ENCODE measurements at regions not wholly inside any gene's neighbourhood (a gene's known extent, or its start where the extent isn't known, plus 50 kb on each side); places are given as distances from the start of the nearest gene placed in this dataset.

DNA sequence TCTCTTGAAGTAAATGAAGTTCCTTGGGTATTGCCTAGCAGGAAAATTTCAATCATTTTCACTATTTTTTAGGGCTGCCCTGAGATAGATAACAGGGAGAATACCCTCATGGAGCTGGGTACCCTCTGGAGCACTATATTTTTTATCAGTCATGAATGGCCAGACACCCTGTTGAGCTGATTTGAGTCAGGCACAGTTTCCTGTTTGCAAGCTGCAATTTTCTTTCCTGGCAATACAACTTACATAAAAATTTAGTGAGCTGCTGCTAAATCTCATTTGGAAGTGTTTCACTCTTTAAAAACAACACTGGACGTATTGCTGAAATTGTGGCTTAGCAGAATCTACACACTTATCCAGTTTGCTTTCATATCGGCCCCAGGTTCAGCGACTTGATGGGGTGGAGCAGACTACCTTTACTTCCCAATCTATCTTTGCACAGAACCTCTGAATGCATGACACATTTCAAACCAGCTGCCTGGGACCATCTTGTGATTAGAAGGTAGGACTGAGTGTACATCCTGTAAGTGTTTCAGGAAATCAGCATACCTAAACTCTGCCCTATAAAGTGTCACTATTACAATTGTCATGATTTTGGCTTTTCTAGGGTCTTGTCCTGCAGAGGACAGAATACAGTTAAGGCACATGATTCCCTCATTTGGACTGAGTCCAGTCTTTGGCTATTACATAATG is 125.7 kb upstream of the FAM3C start:
- H4K20me1 ChIP-seq (ENCODE audit: control insufficient read depth, extremely low read depth, insufficient read depth, low read length): no peaks in the 10 kb centered on the region
- no peak for DNase-seq (ENCODE audit: low read depth, low spot score)
- dilution Hi-C loops (cut with MboI; ENCODE audit: extremely low pct_ligation_motif_present, low sequenced_read_pairs): no loop called here
- H3K9me3 ChIP-seq (ENCODE audit: control insufficient read depth, low read depth, low read length): no peaks in the 10 kb centered on the region
- H3K36me3 ChIP-seq (ENCODE audit: control insufficient read depth in 2 of 2, extremely low read depth in 1 of 2, insufficient read depth in 2 of 2, low read length in 2 of 2): no peaks in the 10 kb centered on the region
- no peaks in the 10 kb centered on the region for H3K9me1 ChIP-seq (ENCODE audit: control insufficient read depth, extremely low read depth, insufficient read depth, low read length)
- no peaks in the 10 kb centered on the region for H3K27me3 ChIP-seq (ENCODE audit: control insufficient read depth, extremely low read depth, insufficient read depth, low read length)
- H3K4me2 ChIP-seq (ENCODE audit: control insufficient read depth, extremely low read depth, insufficient read depth, low read depth, low read length): no peak overlapping the region
- TF ChIP-seq, protein P1, sequence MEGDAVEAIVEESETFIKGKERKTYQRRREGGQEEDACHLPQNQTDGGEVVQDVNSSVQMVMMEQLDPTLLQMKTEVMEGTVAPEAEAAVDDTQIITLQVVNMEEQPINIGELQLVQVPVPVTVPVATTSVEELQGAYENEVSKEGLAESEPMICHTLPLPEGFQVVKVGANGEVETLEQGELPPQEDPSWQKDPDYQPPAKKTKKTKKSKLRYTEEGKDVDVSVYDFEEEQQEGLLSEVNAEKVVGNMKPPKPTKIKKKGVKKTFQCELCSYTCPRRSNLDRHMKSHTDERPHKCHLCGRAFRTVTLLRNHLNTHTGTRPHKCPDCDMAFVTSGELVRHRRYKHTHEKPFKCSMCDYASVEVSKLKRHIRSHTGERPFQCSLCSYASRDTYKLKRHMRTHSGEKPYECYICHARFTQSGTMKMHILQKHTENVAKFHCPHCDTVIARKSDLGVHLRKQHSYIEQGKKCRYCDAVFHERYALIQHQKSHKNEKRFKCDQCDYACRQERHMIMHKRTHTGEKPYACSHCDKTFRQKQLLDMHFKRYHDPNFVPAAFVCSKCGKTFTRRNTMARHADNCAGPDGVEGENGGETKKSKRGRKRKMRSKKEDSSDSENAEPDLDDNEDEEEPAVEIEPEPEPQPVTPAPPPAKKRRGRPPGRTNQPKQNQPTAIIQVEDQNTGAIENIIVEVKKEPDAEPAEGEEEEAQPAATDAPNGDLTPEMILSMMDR (optimal IDR thresholded peaks at IDR 0.05 in 1 of 3, IDR thresholded peaks at IDR 0.05 in 1 of 3, conservative IDR thresholded peaks at IDR 0.05 in 1 of 3; ENCODE audit: extremely low read depth in 1 of 3, insufficient read depth in 2 of 3, low read length in 3 of 3): no peak
- TF ChIP-seq EZH2 (IDR thresholded peaks at IDR 0.05; ENCODE audit: low read length): no peak
- no peak overlapping the region for H2AFZ ChIP-seq (ENCODE audit: control insufficient read depth, low read length)
- H3K27ac ChIP-seq (ENCODE audit: control insufficient read depth, insufficient read depth, low read length): no peak overlapping the region
- no peak overlapping the region for H3K9ac ChIP-seq (ENCODE audit: control insufficient read depth, extremely low read depth, insufficient read depth, low read length)
- no peaks in the 10 kb centered on the region for H3K79me2 ChIP-seq (ENCODE audit: control insufficient read depth, insufficient read depth, low read length)
- no peaks in the 10 kb centered on the region for H3K4me1 ChIP-seq (ENCODE audit: control insufficient read depth, extremely low read depth, insufficient read depth, low read length)
- no peak overlapping the region for H3K4me3 ChIP-seq (ENCODE audit: control insufficient read depth in 2 of 3, extremely low read depth in 1 of 3, insufficient read depth in 2 of 3, low read depth in 1 of 3, low read length in 3 of 3)
- FAIRE-seq: no peak

DNA sequence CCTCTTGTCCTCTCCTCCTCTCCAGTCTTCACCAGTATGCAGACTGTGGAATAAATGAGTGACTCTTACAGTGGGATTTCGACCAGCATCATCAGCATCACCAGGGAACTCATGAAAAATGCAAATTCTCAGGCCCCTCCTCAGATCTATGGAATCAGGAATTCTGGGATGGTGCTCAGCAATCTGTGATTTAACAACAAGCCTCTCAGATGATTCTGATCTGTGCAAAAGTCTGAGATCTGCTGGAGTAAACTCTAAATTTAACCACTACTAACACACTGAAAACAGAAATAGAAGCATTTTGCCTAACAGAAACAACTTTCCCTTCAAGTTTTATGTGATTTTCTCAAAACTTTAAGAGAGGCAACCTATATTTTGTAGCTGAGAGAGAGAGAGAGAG is 124.8 kb upstream of the FAM3C start:
- Histone ChIP-seq H3K9me1 (ENCODE audit: control insufficient read depth, extremely low read depth, insufficient read depth, low read length) (no peaks in the 10 kb centered on the region), H2AFZ (ENCODE audit: control insufficient read depth, low read length) (no peak overlapping the region), H4K20me1 (ENCODE audit: control insufficient read depth, extremely low read depth, insufficient read depth, low read length) (no peaks in the 10 kb centered on the region), H3K27me3 (ENCODE audit: control insufficient read depth, extremely low read depth, insufficient read depth, low read length) (no peaks in the 10 kb centered on the region), H3K4me2 (ENCODE audit: control insufficient read depth, extremely low read depth, insufficient read depth, low read depth, low read length) (no peak overlapping the region), H3K9ac (ENCODE audit: control insufficient read depth, extremely low read depth, insufficient read depth, low read length) (no peak overlapping the region), H3K4me3 (ENCODE audit: control insufficient read depth in 2 of 3, extremely low read depth in 1 of 3, insufficient read depth in 2 of 3, low read depth in 1 of 3, low read length in 3 of 3) (no peak overlapping the region), H3K9me3 (ENCODE audit: control insufficient read depth, low read depth, low read length) (no peaks in the 10 kb centered on the region), H3K79me2 (ENCODE audit: control insufficient read depth, insufficient read depth, low read length) (no peaks in the 10 kb centered on the region), H3K4me1 (ENCODE audit: control insufficient read depth, extremely low read depth, insufficient read depth, low read length) (peaks cover 4% of the 10 kb centered on the region), H3K36me3 (ENCODE audit: control insufficient read depth in 2 of 2, extremely low read depth in 1 of 2, insufficient read depth in 2 of 2, low read length in 2 of 2) (no peaks in the 10 kb centered on the region), H3K27ac (ENCODE audit: control insufficient read depth, insufficient read depth, low read length) (no peak overlapping the region)
- DNase-seq (ENCODE audit: low read depth, low spot score) (no peak), FAIRE-seq (no peak)
- dilution Hi-C loops (cut with MboI; ENCODE audit: extremely low pct_ligation_motif_present, low sequenced_read_pairs): no loop called here
- no peak for TF ChIP-seq EZH2 (IDR thresholded peaks at IDR 0.05; ENCODE audit: low read length)
- TF ChIP-seq, protein P1 (optimal IDR thresholded peaks at IDR 0.05 in 1 of 3, IDR thresholded peaks at IDR 0.05 in 1 of 3, conservative IDR thresholded peaks at IDR 0.05 in 1 of 3; ENCODE audit: extremely low read depth in 1 of 3, insufficient read depth in 2 of 3, low read length in 3 of 3): no peak

Data from keratinocyte (primary cell).